Testis (tissue), 2 donors: ENCODE measurements at regions not wholly inside any gene's neighbourhood (a gene's known extent, or its start where the extent isn't known, plus 50 kb on each side); places are given as distances from the start of the nearest gene placed in this dataset.

ENCODE experiments used
- POLR2A ChIP-seq: fragments of 450-650 bp; IDR thresholded peaks from one replicate; pipeline ENCODE4 v1.6.1; 2017; ENCODE audit warnings: antibody characterized with exemption, mild to moderate bottlenecking, moderate library complexity
- TF ChIP-seq, protein P1 (sequence below), 3 experiments: fragments of 450-650 bp in 2 of 3; fragments of 200-600 bp in 1 of 3; sonication (generic) in 1 of 3; IDR thresholded peaks; one replicate each; pipeline ENCODE4 v1.5.1; 2016 to 2019; ENCODE audit warnings: antibody characterized with exemption in 3 of 3, mild to moderate bottlenecking in 2 of 3, moderate library complexity in 1 of 3

DNA sequence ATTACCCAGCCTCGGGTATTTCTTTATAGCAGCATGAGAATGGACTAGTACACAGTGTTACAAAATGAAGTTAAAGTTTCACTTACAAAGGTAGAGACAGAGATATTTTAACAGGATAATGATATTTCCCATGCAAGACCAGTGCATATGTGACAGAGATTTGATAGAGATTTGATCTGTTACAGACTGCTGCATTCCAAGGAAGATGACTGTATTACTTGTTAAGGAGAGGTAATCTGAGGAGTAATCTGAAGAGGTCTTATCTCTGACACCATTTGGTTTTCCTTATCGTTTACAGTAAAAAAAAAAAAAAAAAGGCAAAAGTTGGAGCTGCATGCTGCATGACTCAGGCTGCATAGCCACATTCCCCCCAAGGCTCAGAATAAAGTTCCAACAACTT lies 289.6 kb downstream of the POM121L12 start:
- TF ChIP-seq, protein P1, sequence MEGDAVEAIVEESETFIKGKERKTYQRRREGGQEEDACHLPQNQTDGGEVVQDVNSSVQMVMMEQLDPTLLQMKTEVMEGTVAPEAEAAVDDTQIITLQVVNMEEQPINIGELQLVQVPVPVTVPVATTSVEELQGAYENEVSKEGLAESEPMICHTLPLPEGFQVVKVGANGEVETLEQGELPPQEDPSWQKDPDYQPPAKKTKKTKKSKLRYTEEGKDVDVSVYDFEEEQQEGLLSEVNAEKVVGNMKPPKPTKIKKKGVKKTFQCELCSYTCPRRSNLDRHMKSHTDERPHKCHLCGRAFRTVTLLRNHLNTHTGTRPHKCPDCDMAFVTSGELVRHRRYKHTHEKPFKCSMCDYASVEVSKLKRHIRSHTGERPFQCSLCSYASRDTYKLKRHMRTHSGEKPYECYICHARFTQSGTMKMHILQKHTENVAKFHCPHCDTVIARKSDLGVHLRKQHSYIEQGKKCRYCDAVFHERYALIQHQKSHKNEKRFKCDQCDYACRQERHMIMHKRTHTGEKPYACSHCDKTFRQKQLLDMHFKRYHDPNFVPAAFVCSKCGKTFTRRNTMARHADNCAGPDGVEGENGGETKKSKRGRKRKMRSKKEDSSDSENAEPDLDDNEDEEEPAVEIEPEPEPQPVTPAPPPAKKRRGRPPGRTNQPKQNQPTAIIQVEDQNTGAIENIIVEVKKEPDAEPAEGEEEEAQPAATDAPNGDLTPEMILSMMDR (IDR thresholded peaks at IDR 0.05) = no peak
- TF ChIP-seq POLR2A = no peak
